ENCODE measurements at regions not wholly inside any gene's neighbourhood (a gene's known extent, or its start where the extent isn't known, plus 50 kb on each side); places are given as distances from the start of the nearest gene placed in this dataset.

DNA sequence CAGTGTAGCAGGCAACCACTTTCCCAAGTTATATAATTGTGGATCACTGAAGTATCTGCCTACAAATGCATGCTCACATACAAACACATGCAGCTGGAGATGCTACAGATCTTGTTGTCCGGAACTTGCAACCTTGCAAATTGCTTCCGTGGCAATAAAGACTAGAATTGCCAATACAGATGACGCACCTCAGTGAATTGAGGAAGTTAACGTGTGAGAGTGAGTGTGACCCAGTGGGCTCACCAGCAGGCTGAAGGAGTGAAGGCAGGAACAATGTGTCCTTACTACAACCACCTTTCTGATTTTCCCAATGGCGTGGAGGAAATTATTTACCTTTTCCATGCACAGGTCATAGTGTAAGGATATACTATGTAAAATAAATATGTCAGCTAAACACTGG lies 89.4 kb upstream of the GRIP1 start:
- Histone ChIP-seq H2BK5ac (ENCODE audit: low read length) (no peak overlapping the region), H2AK5ac (ENCODE audit: low read depth, low read length) (no peak overlapping the region), H3K27ac (replicated peaks; ENCODE audit: low read length) (no peak overlapping the region), H3K4me1 (ENCODE audit: control insufficient read depth in 2 of 2, insufficient read depth in 1 of 2, low read depth in 1 of 2, low read length in 2 of 2) (peaks cover 0 to 7% of the 10 kb centered on the region in 2 donors), H3K14ac (ENCODE audit: low read length) (no peak overlapping the region), H2BK15ac (ENCODE audit: low read length) (no peak overlapping the region), H3K4me2 (ENCODE audit: insufficient read depth, low read length, poor library complexity, severe bottlenecking) (no peak overlapping the region), H3K36me3 (replicated peaks in 1 of 2; ENCODE audit: control insufficient read depth in 2 of 2, insufficient read depth in 2 of 2, low read length in 2 of 2) (no peaks in the 10 kb centered on the region), H2BK120ac (ENCODE audit: low read depth, low read length) (no peak overlapping the region), H3K9ac (ENCODE audit: low read depth, low read length, poor library complexity) (no peak overlapping the region), H3K18ac (ENCODE audit: low read length) (no peak overlapping the region), H3K4me3 (ENCODE audit: low read length in 2 of 2) (no peak overlapping the region), H3K4ac (ENCODE audit: low read length) (no peak overlapping the region), H3K23ac (ENCODE audit: low read depth, low read length, poor library complexity) (no peak overlapping the region), H3K9me3 (replicated peaks in 1 of 2; ENCODE audit: control insufficient read depth in 2 of 2, insufficient read depth in 1 of 2, low read depth in 1 of 2, low read length in 2 of 2) (no peaks in the 10 kb centered on the region), H2AFZ (ENCODE audit: low read length) (no peak overlapping the region), H4K91ac (ENCODE audit: low read depth, low read length, poor library complexity) (no peak overlapping the region), H2BK12ac (ENCODE audit: low read length) (no peak overlapping the region), H4K8ac (ENCODE audit: low read depth, low read length) (no peak overlapping the region), H3K27me3 (ENCODE audit: control insufficient read depth in 3 of 3, insufficient read depth in 3 of 3, low read depth in 1 of 3, low read length in 3 of 3) (no peaks in the 10 kb centered on the region), H3K79me1 (ENCODE audit: low read depth, low read length) (no peaks in the 10 kb centered on the region)
- DNase-seq (ENCODE audit: low spot score), result no peak
- WGBS, 2 donors (ENCODE audit: extremely low coverage in 2 of 2, insufficient read length in 2 of 2, insufficient replicate concordance in 1 of 2), result no CpG with 5 or more reads among the region's 5 CpGs

DNA sequence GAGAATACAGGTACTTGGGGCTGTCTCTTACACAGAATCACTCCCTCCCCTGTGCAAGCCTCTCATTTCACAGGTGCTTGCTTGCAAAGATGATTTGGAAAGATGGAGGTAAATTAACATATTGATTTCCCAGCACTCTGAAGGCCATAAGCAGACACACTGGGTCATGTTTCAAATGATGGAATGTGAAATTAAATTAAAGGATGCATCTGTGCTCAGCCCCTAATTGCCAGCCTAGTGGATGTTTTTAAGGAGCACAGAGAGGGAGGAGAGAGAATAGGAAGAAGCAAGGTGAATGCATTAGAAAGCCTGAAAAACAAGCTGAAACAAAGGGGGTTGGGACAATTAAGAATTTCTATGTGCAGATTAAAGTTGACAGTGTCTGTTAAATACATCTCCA lies 96.1 kb upstream of the GRIP1 start:
- H2AK5ac ChIP-seq (ENCODE audit: low read depth, low read length), result no peak overlapping the region
- H3K4me1 ChIP-seq (ENCODE audit: control insufficient read depth in 2 of 2, insufficient read depth in 1 of 2, low read depth in 1 of 2, low read length in 2 of 2), result peaks cover 0 to 2% of the 10 kb centered on the region in 2 donors
- no peak overlapping the region for H4K8ac ChIP-seq (ENCODE audit: low read depth, low read length)
- no peak overlapping the region for H3K4ac ChIP-seq (ENCODE audit: low read length)
- H3K9ac ChIP-seq (ENCODE audit: low read depth, low read length, poor library complexity), result no peak overlapping the region
- H3K18ac ChIP-seq (ENCODE audit: low read length), result no peak overlapping the region
- H2BK5ac ChIP-seq (ENCODE audit: low read length), result no peak overlapping the region
- no peak for DNase-seq (ENCODE audit: low spot score)
- H3K4me2 ChIP-seq (ENCODE audit: insufficient read depth, low read length, poor library complexity, severe bottlenecking), result no peak overlapping the region
- H3K79me1 ChIP-seq (ENCODE audit: low read depth, low read length), result no peaks in the 10 kb centered on the region
- H2BK120ac ChIP-seq (ENCODE audit: low read depth, low read length), result no peak overlapping the region
- H3K23ac ChIP-seq (ENCODE audit: low read depth, low read length, poor library complexity), result no peak overlapping the region
- no peak overlapping the region for H2BK15ac ChIP-seq (ENCODE audit: low read length)
- H3K27me3 ChIP-seq (ENCODE audit: control insufficient read depth in 3 of 3, insufficient read depth in 3 of 3, low read depth in 1 of 3, low read length in 3 of 3), result no peaks in the 10 kb centered on the region
- no peak overlapping the region for H3K27ac ChIP-seq (replicated peaks; ENCODE audit: low read length)
- H4K91ac ChIP-seq (ENCODE audit: low read depth, low read length, poor library complexity), result no peak overlapping the region
- H2AFZ ChIP-seq (ENCODE audit: low read length), result no peak overlapping the region
- H3K9me3 ChIP-seq (replicated peaks in 1 of 2; ENCODE audit: control insufficient read depth in 2 of 2, insufficient read depth in 1 of 2, low read depth in 1 of 2, low read length in 2 of 2), result no peaks in the 10 kb centered on the region
- no peak overlapping the region for H3K4me3 ChIP-seq (ENCODE audit: low read length in 2 of 2)
- no peak overlapping the region for H2BK12ac ChIP-seq (ENCODE audit: low read length)
- H3K36me3 ChIP-seq (replicated peaks in 1 of 2; ENCODE audit: control insufficient read depth in 2 of 2, insufficient read depth in 2 of 2, low read length in 2 of 2), result no peaks in the 10 kb centered on the region
- H3K14ac ChIP-seq (ENCODE audit: low read length), result no peak overlapping the region

DNA sequence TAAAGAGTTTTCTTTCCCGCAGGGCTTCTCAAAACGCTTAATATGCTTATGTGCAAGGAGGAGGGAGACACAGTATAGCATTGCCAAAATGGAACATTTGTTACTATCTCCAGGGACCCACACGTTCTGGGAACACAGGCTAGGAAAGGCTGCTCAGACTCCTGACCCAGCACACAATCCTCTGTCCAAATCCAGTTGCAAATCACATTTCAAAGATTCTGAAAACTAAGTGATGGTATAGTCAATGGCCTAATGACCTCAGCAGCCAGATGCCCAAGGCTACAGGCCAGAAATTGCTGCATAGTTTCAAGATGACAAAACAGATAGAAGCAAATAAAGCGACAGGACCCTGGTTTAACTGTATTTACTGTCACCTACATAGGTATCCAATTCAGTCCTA lies 97.0 kb upstream of the GRIP1 start:
- Histone ChIP-seq H4K8ac (ENCODE audit: low read depth, low read length) (no peak overlapping the region), H3K14ac (ENCODE audit: low read length) (no peak overlapping the region), H3K36me3 (replicated peaks in 1 of 2; ENCODE audit: control insufficient read depth in 2 of 2, insufficient read depth in 2 of 2, low read length in 2 of 2) (no peaks in the 10 kb centered on the region), H3K4me2 (ENCODE audit: insufficient read depth, low read length, poor library complexity, severe bottlenecking) (no peak overlapping the region), H2BK12ac (ENCODE audit: low read length) (no peak overlapping the region), H3K79me1 (ENCODE audit: low read depth, low read length) (no peaks in the 10 kb centered on the region), H3K9ac (ENCODE audit: low read depth, low read length, poor library complexity) (no peak overlapping the region), H2BK15ac (ENCODE audit: low read length) (no peak overlapping the region), H2BK5ac (ENCODE audit: low read length) (no peak overlapping the region), H2BK120ac (ENCODE audit: low read depth, low read length) (no peak overlapping the region), H2AK5ac (ENCODE audit: low read depth, low read length) (no peak overlapping the region), H3K23ac (ENCODE audit: low read depth, low read length, poor library complexity) (no peak overlapping the region), H3K27ac (replicated peaks; ENCODE audit: low read length) (no peak overlapping the region), H3K4me1 (ENCODE audit: control insufficient read depth in 2 of 2, insufficient read depth in 1 of 2, low read depth in 1 of 2, low read length in 2 of 2) (peaks cover 0 to 2% of the 10 kb centered on the region in 2 donors), H2AFZ (ENCODE audit: low read length) (no peak overlapping the region), H4K91ac (ENCODE audit: low read depth, low read length, poor library complexity) (no peak overlapping the region), H3K9me3 (replicated peaks in 1 of 2; ENCODE audit: control insufficient read depth in 2 of 2, insufficient read depth in 1 of 2, low read depth in 1 of 2, low read length in 2 of 2) (no peaks in the 10 kb centered on the region), H3K27me3 (ENCODE audit: control insufficient read depth in 3 of 3, insufficient read depth in 3 of 3, low read depth in 1 of 3, low read length in 3 of 3) (no peaks in the 10 kb centered on the region), H3K4me3 (ENCODE audit: low read length in 2 of 2) (no peak overlapping the region), H3K18ac (ENCODE audit: low read length) (no peak overlapping the region), H3K4ac (ENCODE audit: low read length) (no peak overlapping the region)
- WGBS, 2 donors (ENCODE audit: extremely low coverage in 2 of 2, insufficient read length in 2 of 2, insufficient replicate concordance in 1 of 2), result no CpG with 5 or more reads among the region's 4 CpGs
- DNase-seq (ENCODE audit: low spot score), result no peak

DNA sequence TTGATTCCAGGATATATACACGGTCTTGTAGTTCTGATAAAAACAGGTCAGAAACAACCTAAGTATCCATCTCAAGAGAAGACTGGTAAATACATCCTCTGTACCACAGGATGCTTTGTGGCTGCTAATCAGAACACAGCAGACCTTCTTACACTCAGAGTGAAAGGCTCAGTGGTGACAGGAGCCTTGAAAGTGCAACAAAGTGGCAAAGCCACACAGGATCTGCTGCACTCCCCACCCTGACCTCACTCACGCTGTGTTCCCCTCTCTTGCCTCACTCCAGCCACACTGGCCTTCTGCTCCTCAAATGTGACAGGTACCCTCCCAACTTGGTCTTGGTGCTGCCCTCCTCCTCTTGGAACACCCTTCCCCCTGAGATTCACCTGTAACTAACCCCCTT lies 98.1 kb upstream of the GRIP1 start:
- Histone ChIP-seq H3K27me3 (ENCODE audit: control insufficient read depth in 3 of 3, insufficient read depth in 3 of 3, low read depth in 1 of 3, low read length in 3 of 3) (no peaks in the 10 kb centered on the region), H3K4me1 (ENCODE audit: control insufficient read depth in 2 of 2, insufficient read depth in 1 of 2, low read depth in 1 of 2, low read length in 2 of 2) (peaks cover 0 to 2% of the 10 kb centered on the region in 2 donors), H4K8ac (ENCODE audit: low read depth, low read length) (no peak overlapping the region), H2BK5ac (ENCODE audit: low read length) (no peak overlapping the region), H3K4ac (ENCODE audit: low read length) (no peak overlapping the region), H2BK15ac (ENCODE audit: low read length) (no peak overlapping the region), H3K4me2 (ENCODE audit: insufficient read depth, low read length, poor library complexity, severe bottlenecking) (no peak overlapping the region), H3K23ac (ENCODE audit: low read depth, low read length, poor library complexity) (no peak overlapping the region), H3K27ac (replicated peaks; ENCODE audit: low read length) (no peak overlapping the region), H2AFZ (ENCODE audit: low read length) (no peak overlapping the region), H3K4me3 (ENCODE audit: low read length in 2 of 2) (no peak overlapping the region), H2BK12ac (ENCODE audit: low read length) (no peak overlapping the region), H3K9me3 (replicated peaks in 1 of 2; ENCODE audit: control insufficient read depth in 2 of 2, insufficient read depth in 1 of 2, low read depth in 1 of 2, low read length in 2 of 2) (no peaks in the 10 kb centered on the region), H3K79me1 (ENCODE audit: low read depth, low read length) (no peaks in the 10 kb centered on the region), H3K18ac (ENCODE audit: low read length) (no peak overlapping the region), H2AK5ac (ENCODE audit: low read depth, low read length) (no peak overlapping the region), H2BK120ac (ENCODE audit: low read depth, low read length) (no peak overlapping the region), H3K36me3 (replicated peaks in 1 of 2; ENCODE audit: control insufficient read depth in 2 of 2, insufficient read depth in 2 of 2, low read length in 2 of 2) (no peaks in the 10 kb centered on the region), H3K9ac (ENCODE audit: low read depth, low read length, poor library complexity) (no peak overlapping the region), H4K91ac (ENCODE audit: low read depth, low read length, poor library complexity) (no peak overlapping the region), H3K14ac (ENCODE audit: low read length) (no peak overlapping the region)
- no CpG with 5 or more reads among the region's 2 CpGs for WGBS, 2 donors (ENCODE audit: extremely low coverage in 2 of 2, insufficient read length in 2 of 2, insufficient replicate concordance in 1 of 2)
- no peak for DNase-seq (ENCODE audit: low spot score)

Measured in neuronal stem cell (in vitro differentiated cells).